Lung (tissue), 11 donors: ENCODE measurements at regions not wholly inside any gene's neighbourhood (a gene's known extent, or its start where the extent isn't known, plus 50 kb on each side); places are given as distances from the start of the nearest gene placed in this dataset.

Experiments
- ATAC-seq: fragments of 200-7000 bp; cut with Tn5 transposase; one replicate; pipeline ENCODE4 v1.9.1; 2020; ENCODE audit warnings: moderate number of reproducible peaks; ENCODE audit not compliant: insufficient read depth, low FRiP score
- DNase-seq, 3 donors: peaks; one replicate each; pipeline ENCODE4 v3.0.0-alpha.2; 2013 to 2017
- H3K27ac ChIP-seq, 2 donors: one replicate each; pipeline ENCODE4 v1.5.1; 2013; ENCODE audit warnings: mild to moderate bottlenecking in 2 of 2, moderate library complexity in 2 of 2, control low read depth in 1 of 2, inconsistent platforms in 1 of 2, low read depth in 1 of 2, low read length in 1 of 2
- H3K27me3 ChIP-seq, 3 donors: one replicate each; pipeline ENCODE4 v1.5.1; 2013; ENCODE audit warnings: low read length in 2 of 3; ENCODE audit not compliant: control insufficient read depth in 3 of 3, insufficient read depth in 3 of 3
- H3K36me3 ChIP-seq, 4 donors: one replicate each; pipeline ENCODE4 v1.5.1; 2013; ENCODE audit warnings: low read length in 4 of 4, mild to moderate bottlenecking in 1 of 4, moderate library complexity in 1 of 4; ENCODE audit not compliant: control insufficient read depth in 4 of 4, insufficient read depth in 4 of 4
- H3K4me1 ChIP-seq, 5 donors: one replicate each; pipeline ENCODE4 v1.5.1; 2013; ENCODE audit warnings: low read length in 5 of 5, mild to moderate bottlenecking in 2 of 5, moderate library complexity in 1 of 5; ENCODE audit not compliant: control insufficient read depth in 5 of 5, insufficient read depth in 5 of 5
- H3K4me3 ChIP-seq: one replicate; pipeline ENCODE4 v1.5.1; 2013; ENCODE audit warnings: mild to moderate bottlenecking, control low read depth, moderate library complexity
- H3K9ac ChIP-seq, 2 donors: one replicate each; pipeline ENCODE4 v1.5.1; 2013; ENCODE audit warnings: low read length in 2 of 2, control low read depth in 1 of 2; ENCODE audit not compliant: insufficient read depth in 1 of 2
- H3K9me3 ChIP-seq, 4 donors: one replicate each; pipeline ENCODE4 v1.5.1; 2013; ENCODE audit warnings: low read length in 3 of 4, mild to moderate bottlenecking in 1 of 4, moderate library complexity in 1 of 4; ENCODE audit not compliant: control insufficient read depth in 4 of 4, insufficient read depth in 3 of 4
- WGBS, 2 donors: extraction: QIAGEN DNeasy Blood & Tissue Kit; methylation state at CpG; one replicate each; pipeline ENCODE4 v1.1.7; 2013; 5-methylcytosine and 5-hydroxymethylcytosine counted together
- TF ChIP-seq, protein P1 (sequence below): IDR thresholded peaks from 2 replicates; pipeline ENCODE4 v1.5.1; 2012; ENCODE audit warnings: mild to moderate bottlenecking; ENCODE audit errors: control extremely low read depth, extremely low read depth
- donor health status: control.
- donor health status: control.
- donor health status: Bipolar disorder and iron deficiency.
- donor health status: healthy.
- donor health status: DM: yes; HTN: yes; CAD: no.

DNA sequence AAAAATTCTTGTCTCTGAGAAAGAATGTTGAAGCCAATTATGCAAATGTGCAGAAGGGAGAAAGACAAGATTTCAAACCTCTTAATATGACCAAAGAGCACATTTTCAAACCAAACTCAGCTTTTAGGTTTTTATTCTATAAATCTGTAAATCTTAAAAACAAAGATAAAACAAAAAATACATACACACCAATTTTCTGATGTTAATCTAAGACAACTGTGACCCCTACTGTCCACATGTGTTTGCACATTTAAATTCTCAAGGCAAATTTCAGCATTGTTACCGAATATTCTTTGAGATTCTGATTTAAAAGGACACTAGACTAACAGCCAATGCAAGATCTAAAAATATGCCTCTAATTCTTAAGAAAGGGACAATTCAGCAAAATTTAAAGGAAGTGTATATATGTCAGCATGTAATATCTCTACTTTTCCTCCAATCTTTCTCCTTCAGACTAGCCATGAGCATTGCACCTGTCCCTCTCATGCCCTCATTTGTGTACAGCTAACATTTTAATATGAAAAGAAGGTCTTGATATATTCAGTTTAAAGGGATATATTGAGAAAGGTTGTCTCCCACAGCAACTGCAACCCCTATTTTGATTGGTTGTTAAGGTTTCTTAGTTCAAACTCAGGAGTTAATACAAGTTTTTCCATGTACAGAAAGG is 417.9 kb downstream of the IPMK start:
- Histone ChIP-seq H3K36me3 (no peaks in the 10 kb centered on the region), H3K27ac (no peak overlapping the region), H3K9me3 (no peaks in the 10 kb centered on the region), H3K4me3 (no peak overlapping the region), H3K4me1 (no peaks in the 10 kb centered on the region), H3K9ac (peak overlapping the region in 1 of 2 donors; percentile 13), H3K27me3 (no peaks in the 10 kb centered on the region)
- DNase-seq: peak in 1 of 3 donors; percentile 26
- WGBS, 2 donors: 44 to 63% methylated on average over 1 of the region's 1 CpG
- TF ChIP-seq, protein P1, sequence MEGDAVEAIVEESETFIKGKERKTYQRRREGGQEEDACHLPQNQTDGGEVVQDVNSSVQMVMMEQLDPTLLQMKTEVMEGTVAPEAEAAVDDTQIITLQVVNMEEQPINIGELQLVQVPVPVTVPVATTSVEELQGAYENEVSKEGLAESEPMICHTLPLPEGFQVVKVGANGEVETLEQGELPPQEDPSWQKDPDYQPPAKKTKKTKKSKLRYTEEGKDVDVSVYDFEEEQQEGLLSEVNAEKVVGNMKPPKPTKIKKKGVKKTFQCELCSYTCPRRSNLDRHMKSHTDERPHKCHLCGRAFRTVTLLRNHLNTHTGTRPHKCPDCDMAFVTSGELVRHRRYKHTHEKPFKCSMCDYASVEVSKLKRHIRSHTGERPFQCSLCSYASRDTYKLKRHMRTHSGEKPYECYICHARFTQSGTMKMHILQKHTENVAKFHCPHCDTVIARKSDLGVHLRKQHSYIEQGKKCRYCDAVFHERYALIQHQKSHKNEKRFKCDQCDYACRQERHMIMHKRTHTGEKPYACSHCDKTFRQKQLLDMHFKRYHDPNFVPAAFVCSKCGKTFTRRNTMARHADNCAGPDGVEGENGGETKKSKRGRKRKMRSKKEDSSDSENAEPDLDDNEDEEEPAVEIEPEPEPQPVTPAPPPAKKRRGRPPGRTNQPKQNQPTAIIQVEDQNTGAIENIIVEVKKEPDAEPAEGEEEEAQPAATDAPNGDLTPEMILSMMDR: no peak
- no peak for ATAC-seq

DNA sequence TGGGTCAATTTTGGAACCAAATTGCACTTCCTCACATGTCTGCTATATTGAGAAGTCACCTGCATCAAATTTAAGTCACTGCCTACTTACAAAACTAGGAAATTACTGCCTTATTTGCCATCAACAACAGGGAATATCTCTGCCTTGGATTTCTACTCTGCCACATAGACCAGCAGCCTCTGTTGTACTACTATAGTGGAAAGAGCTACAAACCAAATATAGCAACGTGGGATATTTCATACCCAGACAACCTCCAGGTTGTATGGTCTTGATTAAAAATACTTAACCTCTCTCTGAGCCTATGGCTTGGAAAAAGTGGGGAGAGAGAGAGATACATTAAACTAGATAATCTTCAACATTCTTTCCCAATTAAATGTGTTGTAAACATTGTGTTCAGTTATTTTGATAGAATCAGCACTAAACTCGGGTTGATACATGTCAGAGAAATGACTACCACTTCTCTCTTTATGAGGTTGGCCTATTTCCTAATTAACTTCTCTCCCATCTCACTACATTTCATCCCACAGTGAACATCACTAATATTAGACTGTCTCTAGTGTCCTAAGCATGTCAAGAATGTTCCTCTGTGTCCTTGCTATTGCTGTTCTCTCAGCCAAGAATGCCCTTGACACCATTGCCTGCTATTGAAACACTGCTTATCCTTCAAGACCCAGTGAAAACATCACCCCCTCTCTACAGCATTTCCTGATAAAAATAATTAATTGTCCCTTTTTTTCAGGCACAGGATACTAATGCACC is 421.2 kb downstream of the IPMK start:
- H3K4me1 ChIP-seq: peaks cover 0 to 4% (median 0%) of the 10 kb centered on the region in 5 donors
- DNase-seq (no peak), ATAC-seq (no peak)
- peaks cover 0 to 2% (median 0%) of the 10 kb centered on the region in 4 donors for H3K9me3 ChIP-seq
- no peak overlapping the region for H3K4me3 ChIP-seq
- peak overlapping the region in 1 of 2 donors; percentile 33 for H3K27ac ChIP-seq
- WGBS, 2 donors: 67 to 75% methylated on average over 2 of the region's 2 CpGs
- TF ChIP-seq, protein P1: no peak
- no peaks in the 10 kb centered on the region for H3K27me3 ChIP-seq
- H3K36me3 ChIP-seq: no peaks in the 10 kb centered on the region
- no peak overlapping the region for H3K9ac ChIP-seq

DNA sequence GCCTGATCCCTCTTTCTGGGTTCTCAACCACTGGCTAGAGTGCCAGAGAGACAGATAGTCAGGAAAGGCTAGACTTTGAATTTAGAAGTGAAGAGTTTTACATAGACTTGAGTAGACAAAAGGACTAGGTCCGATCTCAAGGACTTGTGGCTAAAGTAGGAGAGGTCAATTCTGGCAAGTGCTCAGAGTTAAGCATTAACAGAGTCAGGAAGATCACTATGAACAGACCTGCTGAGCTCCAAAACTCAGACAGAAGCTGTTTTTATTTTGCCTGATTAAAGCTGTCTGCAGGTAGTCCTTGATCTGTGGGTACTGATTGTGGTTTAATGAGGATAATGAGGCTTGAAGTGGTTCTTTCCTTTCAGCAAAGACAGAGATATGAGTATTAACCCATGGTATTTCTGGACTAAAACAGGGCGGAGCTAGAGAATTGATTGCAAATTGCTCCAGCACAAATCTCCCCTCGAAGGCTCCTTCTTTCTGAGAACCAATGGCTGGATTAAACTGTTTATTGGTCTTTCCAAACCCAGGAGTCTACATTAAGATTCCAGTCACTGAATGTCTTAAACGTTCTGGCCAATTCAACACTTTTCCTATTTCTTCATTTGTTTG is 423.2 kb downstream of the IPMK start:
- H3K4me3 ChIP-seq: no peak overlapping the region
- ATAC-seq: peak; percentile 41
- H3K36me3 ChIP-seq: no peaks in the 10 kb centered on the region
- H3K9ac ChIP-seq: no peak overlapping the region
- peaks cover 0 to 2% (median 0%) of the 10 kb centered on the region in 4 donors for H3K9me3 ChIP-seq
- H3K4me1 ChIP-seq: peaks cover 0 to 4% (median 0%) of the 10 kb centered on the region in 5 donors
- WGBS, 2 donors: 64 to 69% methylated on average over 4 of the region's 4 CpGs
- H3K27ac ChIP-seq: no peak overlapping the region
- H3K27me3 ChIP-seq: no peaks in the 10 kb centered on the region
- no peak for DNase-seq
- TF ChIP-seq, protein P1: no peak
